OCI-LY7 (cell line): ENCODE measurements at regions not wholly inside any gene's neighbourhood (a gene's known extent, or its start where the extent isn't known, plus 50 kb on each side); places are given as distances from the start of the nearest gene placed in this dataset.

Experiments used
- BruUV-seq: library from RNA; stranded (reverse); fragments of 400-500 nt; replicated peaks from 2 replicates; lab custom pipeline; 2021; lab: Mats Ljungman, UMichigan
- CTCF ChIA-PET: fragments of 300-600 bp; sonication (Branson Sonifier 250); formaldehyde crosslinking; loops from one replicate; lab custom pipeline; 2022; ENCODE audit warnings: antibody characterized with exemption; ENCODE audit not compliant: unreplicated experiment; lab: Charles Lee
- POLR2A ChIA-PET: fragments of 300-600 bp; sonication (Branson Sonifier 250); formaldehyde crosslinking; loops from one replicate; lab custom pipeline; 2022; ENCODE audit warnings: antibody characterized with exemption; lab: Charles Lee
- DNase-seq: peaks from one replicate; pipeline ENCODE4 v3.0.0-alpha.2; 2015; ENCODE audit warnings: low spot score
- H2AFZ ChIP-seq: fragments of 200-600 bp; sonication (generic), shearing (Covaris generic); 2 replicates; pipeline ENCODE4 v1.6.1; 2014; ENCODE audit warnings: mild to moderate bottlenecking, antibody characterized with exemption, low read length, moderate library complexity
- H3K27ac ChIP-seq: fragments of 200-600 bp; sonication (generic); 2 replicates; pipeline ENCODE4 v1.5.1; 2014; ENCODE audit warnings: mixed run types, low read depth, mild to moderate bottlenecking, moderate library complexity, low read length, inconsistent platforms; ENCODE audit not compliant: poor library complexity, severe bottlenecking
- H3K36me3 ChIP-seq: fragments of 200-600 bp; sonication (generic); 2 replicates; pipeline ENCODE4 v1.6.1; 2014; ENCODE audit warnings: mild to moderate bottlenecking, antibody characterized with exemption, low read length, moderate library complexity, mixed read lengths; ENCODE audit not compliant: insufficient read depth
- H3K4me1 ChIP-seq: fragments of 200-600 bp; sonication (generic); 2 replicates; pipeline ENCODE4 v1.5.1; 2014; ENCODE audit warnings: mild to moderate bottlenecking, low read length; ENCODE audit not compliant: insufficient read depth, poor library complexity, severe bottlenecking
- H3K4me2 ChIP-seq: fragments of 200-600 bp; sonication (generic); 2 replicates; pipeline ENCODE4 v1.6.1; 2014; ENCODE audit warnings: mild to moderate bottlenecking, low read length
- H3K4me3 ChIP-seq: fragments of 200-600 bp; sonication (generic); 2 replicates; pipeline ENCODE4 v1.5.1; 2014; ENCODE audit warnings: mild to moderate bottlenecking, low read depth, low read length; ENCODE audit not compliant: poor library complexity, severe bottlenecking
- H3K79me2 ChIP-seq: fragments of 200-600 bp; sonication (generic); 2 replicates; pipeline ENCODE4 v1.6.1; 2016; ENCODE audit warnings: low read depth, mild to moderate bottlenecking, low read length, moderate library complexity, mixed read lengths; ENCODE audit not compliant: insufficient read depth
- H3K9me2 ChIP-seq: fragments of 200-600 bp; sonication (generic); 2 replicates; pipeline ENCODE4 v1.6.1; 2016; ENCODE audit warnings: mild to moderate bottlenecking, low read length, mixed read lengths; ENCODE audit not compliant: insufficient read depth
- H3K9me3 ChIP-seq: fragments of 200-600 bp; sonication (generic); 2 replicates; pipeline ENCODE4 v1.6.1; 2014; ENCODE audit warnings: mild to moderate bottlenecking, mixed run types, low read length, mixed read lengths
- H4K20me1 ChIP-seq: fragments of 200-600 bp; sonication (generic); 2 replicates; pipeline ENCODE4 v1.6.1; 2014; ENCODE audit warnings: mild to moderate bottlenecking, antibody characterized with exemption, low read length, moderate library complexity, mixed read lengths; ENCODE audit not compliant: insufficient read depth
- EZH2phosphoT487 ChIP-seq: fragments of 200-600 bp; sonication (generic); IDR thresholded peaks from 2 replicates; pipeline ENCODE4 v1.6.1; 2018; ENCODE audit warnings: low read depth, borderline replicate concordance, mild to moderate bottlenecking, mixed run types, antibody characterized with exemption, low read length, moderate library complexity, mixed read lengths
- intact Hi-C: fragments of 100-400 bp; cut with micrococcal nuclease; formaldehyde crosslinking; loops from one replicate; pipeline ENCODE4 v1.10.0; 2022; ENCODE audit not compliant: unreplicated experiment
- TF ChIP-seq, protein P1 (sequence below): fragments of 200-600 bp; sonication (generic); conservative IDR thresholded peaks from 2 replicates; pipeline ENCODE4 v1.5.1; 2014; ENCODE audit warnings: mild to moderate bottlenecking, antibody characterized with exemption, low read length, moderate library complexity, mixed read lengths

GRCh38 chr5:39732166-39732565 lies 307.4 kb upstream of the DAB2 start:
- H3K9me3 ChIP-seq = no peaks in the 10 kb centered on the region
- no peaks in the 10 kb centered on the region for H3K9me2 ChIP-seq
- no peak overlapping the region for H2AFZ ChIP-seq
- ChIA-PET CTCF (no interaction called here), POLR2A (no interaction called here)
- intact Hi-C loops = no loop called here
- H3K36me3 ChIP-seq = no peaks in the 10 kb centered on the region
- no peak overlapping the region for H3K4me2 ChIP-seq
- H3K4me1 ChIP-seq = no peaks in the 10 kb centered on the region
- TF ChIP-seq, protein P1, sequence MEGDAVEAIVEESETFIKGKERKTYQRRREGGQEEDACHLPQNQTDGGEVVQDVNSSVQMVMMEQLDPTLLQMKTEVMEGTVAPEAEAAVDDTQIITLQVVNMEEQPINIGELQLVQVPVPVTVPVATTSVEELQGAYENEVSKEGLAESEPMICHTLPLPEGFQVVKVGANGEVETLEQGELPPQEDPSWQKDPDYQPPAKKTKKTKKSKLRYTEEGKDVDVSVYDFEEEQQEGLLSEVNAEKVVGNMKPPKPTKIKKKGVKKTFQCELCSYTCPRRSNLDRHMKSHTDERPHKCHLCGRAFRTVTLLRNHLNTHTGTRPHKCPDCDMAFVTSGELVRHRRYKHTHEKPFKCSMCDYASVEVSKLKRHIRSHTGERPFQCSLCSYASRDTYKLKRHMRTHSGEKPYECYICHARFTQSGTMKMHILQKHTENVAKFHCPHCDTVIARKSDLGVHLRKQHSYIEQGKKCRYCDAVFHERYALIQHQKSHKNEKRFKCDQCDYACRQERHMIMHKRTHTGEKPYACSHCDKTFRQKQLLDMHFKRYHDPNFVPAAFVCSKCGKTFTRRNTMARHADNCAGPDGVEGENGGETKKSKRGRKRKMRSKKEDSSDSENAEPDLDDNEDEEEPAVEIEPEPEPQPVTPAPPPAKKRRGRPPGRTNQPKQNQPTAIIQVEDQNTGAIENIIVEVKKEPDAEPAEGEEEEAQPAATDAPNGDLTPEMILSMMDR = no peak
- no peak for TF ChIP-seq EZH2phosphoT487
- no peaks in the 10 kb centered on the region for H4K20me1 ChIP-seq
- H3K27ac ChIP-seq = no peak overlapping the region
- BruUV-seq = no TSS peak
- DNase-seq = no peak
- H3K4me3 ChIP-seq = no peak overlapping the region
- H3K79me2 ChIP-seq = no peaks in the 10 kb centered on the region

DNA sequence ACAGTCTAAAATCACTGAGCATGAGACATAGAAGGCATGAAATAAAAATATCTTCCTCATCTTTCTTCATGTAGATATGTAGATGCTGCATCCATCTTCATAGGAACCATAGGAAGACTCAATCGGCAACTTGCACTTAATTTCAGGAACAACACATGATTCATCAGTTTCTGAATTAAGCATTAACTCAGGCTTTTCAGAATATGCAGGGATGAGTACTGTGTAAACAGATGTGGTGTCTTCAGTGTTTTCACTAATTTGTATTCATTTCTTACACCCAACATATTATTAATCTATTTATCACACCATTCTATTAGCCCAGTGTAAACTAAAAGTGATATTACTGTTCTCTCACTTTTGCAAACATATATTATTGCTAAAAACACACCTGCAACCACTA lies 305.9 kb upstream of the DAB2 start:
- Histone ChIP-seq H3K27ac (no peak overlapping the region), H3K4me1 (no peaks in the 10 kb centered on the region), H3K9me2 (no peaks in the 10 kb centered on the region), H3K36me3 (no peaks in the 10 kb centered on the region), H3K4me2 (no peak overlapping the region), H4K20me1 (no peaks in the 10 kb centered on the region), H3K79me2 (no peaks in the 10 kb centered on the region), H2AFZ (no peak overlapping the region), H3K4me3 (no peak overlapping the region), H3K9me3 (no peaks in the 10 kb centered on the region)
- intact Hi-C loops = no loop called here
- POLR2A ChIA-PET = no interaction called here
- TF ChIP-seq EZH2phosphoT487 = no peak
- TF ChIP-seq, protein P1 = no peak
- DNase-seq = no peak
- CTCF ChIA-PET = no interaction called here
- no TSS peak for BruUV-seq

DNA sequence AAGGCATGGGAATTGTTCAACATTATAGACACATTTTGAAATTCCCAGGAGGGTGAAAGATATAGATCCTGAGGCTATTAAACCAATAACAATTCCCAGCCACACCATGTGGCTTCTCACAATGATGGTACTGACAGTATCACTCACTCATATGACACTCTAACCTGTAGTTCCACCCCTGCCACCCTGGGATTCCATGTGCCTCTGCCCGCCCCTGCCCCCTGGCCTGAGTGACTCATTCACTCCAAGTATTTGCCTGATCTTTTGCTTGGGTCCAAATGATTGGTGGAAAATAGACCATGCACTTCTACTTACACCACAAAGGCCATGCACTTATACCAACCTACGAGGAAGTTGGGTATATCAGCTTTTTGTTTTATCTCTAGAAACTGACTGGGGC lies 305.2 kb upstream of the DAB2 start:
- intact Hi-C loops = no loop called here

More for the DNA sequence above, 305.2 kb upstream of the DAB2 start:
- H3K4me1 ChIP-seq = no peaks in the 10 kb centered on the region
- POLR2A ChIA-PET = no interaction called here
- CTCF ChIA-PET = no interaction called here
- no peak overlapping the region for H3K4me3 ChIP-seq
- no peak overlapping the region for H3K4me2 ChIP-seq
- H3K36me3 ChIP-seq = no peaks in the 10 kb centered on the region
- no peaks in the 10 kb centered on the region for H3K9me3 ChIP-seq
- no peak for DNase-seq
- TF ChIP-seq, protein P1 = no peak
- no peak for TF ChIP-seq EZH2phosphoT487
- no peak overlapping the region for H2AFZ ChIP-seq
- no peaks in the 10 kb centered on the region for H3K79me2 ChIP-seq
- H4K20me1 ChIP-seq = no peaks in the 10 kb centered on the region
- no peaks in the 10 kb centered on the region for H3K9me2 ChIP-seq
- no TSS peak for BruUV-seq
- no peak overlapping the region for H3K27ac ChIP-seq
